HG02981 (cell line): ENCODE measurements at regions not wholly inside any gene's neighbourhood (a gene's known extent, or its start where the extent isn't known, plus 50 kb on each side); places are given as distances from the start of the nearest gene placed in this dataset.

Experiments
- ATAC-seq: cut with Tn5 transposase; IDR thresholded peaks from one replicate; pipeline ENCODE4 v1.9.1; 2021; ENCODE audit warnings: mild to moderate bottlenecking, moderate library complexity; ENCODE audit not compliant: unreplicated experiment

GRCh38 chr2:236743039-236743920, 173.7 kb downstream of the ACKR3 start:
- ATAC-seq: no peak

GRCh38 chr2:236743921-236744280, 174.3 kb downstream of the ACKR3 start:
- no peak for ATAC-seq

GRCh38 chr2:236744281-236744705, 174.7 kb downstream of the ACKR3 start:
- no peak for ATAC-seq

GRCh38 chr2:236744716-236745115, 175.1 kb downstream of the ACKR3 start:
- ATAC-seq: no peak

GRCh38 chr2:236745420-236746210, 176.0 kb downstream of the ACKR3 start:
- no peak for ATAC-seq

GRCh38 chr2:236746833-236747232, 177.2 kb downstream of the ACKR3 start:
- ATAC-seq: no peak

- ATAC-seq: no peak
These were observed 177.8 kb downstream of the ACKR3 start for GRCh38 chr2:236747426-236747825.

GRCh38 chr2:236747925-236748324, 178.3 kb downstream of the ACKR3 start:
- ATAC-seq: no peak

- no peak for ATAC-seq
These were observed 178.8 kb downstream of the ACKR3 start for GRCh38 chr2:236748385-236748784.

GRCh38 chr2:236748801-236749200, 179.2 kb downstream of the ACKR3 start:
- ATAC-seq: no peak

GRCh38 chr2:236749346-236749745, 179.7 kb downstream of the ACKR3 start:
- no peak for ATAC-seq

GRCh38 chr2:236752096-236752495, 182.5 kb downstream of the ACKR3 start:
- no peak for ATAC-seq

GRCh38 chr2:236753606-236754270, 184.1 kb downstream of the ACKR3 start:
- ATAC-seq: no peak

- no peak for ATAC-seq
These were observed 184.8 kb downstream of the ACKR3 start for GRCh38 chr2:236754271-236754944.

GRCh38 chr2:236755278-236755840, 185.7 kb downstream of the ACKR3 start:
- ATAC-seq: no peak

GRCh38 chr2:236758406-236758805, 188.8 kb downstream of the ACKR3 start:
- ATAC-seq: no peak

- no peak for ATAC-seq
These were observed 190.6 kb downstream of the ACKR3 start for GRCh38 chr2:236760246-236760645.

GRCh38 chr2:236761358-236761757, 191.7 kb downstream of the ACKR3 start:
- no peak for ATAC-seq

- no peak for ATAC-seq
These were observed 193.0 kb downstream of the ACKR3 start for GRCh38 chr2:236762628-236763027.

- no peak for ATAC-seq
These were observed 194.2 kb downstream of the ACKR3 start for GRCh38 chr2:236763857-236764256.

GRCh38 chr2:236764716-236765115, 195.1 kb downstream of the ACKR3 start:
- ATAC-seq: no peak
